ENCODE measurements at regions not wholly inside any gene's neighbourhood (a gene's known extent, or its start where the extent isn't known, plus 50 kb on each side); places are given as distances from the start of the nearest gene placed in this dataset.

- TF ChIP-seq CTCF (CRISPR knock-in tag; IDR thresholded peaks at IDR 0.05) (no peak), TOPORS (CRISPR knock-in tag; IDR thresholded peaks at IDR 0.05) (no peak), CHD2 (IDR thresholded peaks at IDR 0.05; ENCODE audit: low read depth, low read length) (no peak), SAP130 (CRISPR knock-in tag; IDR thresholded peaks at IDR 0.05; ENCODE audit: low read depth) (no peak)
Observed at GRCh38 chr6:9461188-9461587, 953.7 kb downstream of the TFAP2A start.

All from HepG2 (cell line).